ENCODE measurements at regions not wholly inside any gene's neighbourhood (a gene's known extent, or its start where the extent isn't known, plus 50 kb on each side); places are given as distances from the start of the nearest gene placed in this dataset.

DNA sequence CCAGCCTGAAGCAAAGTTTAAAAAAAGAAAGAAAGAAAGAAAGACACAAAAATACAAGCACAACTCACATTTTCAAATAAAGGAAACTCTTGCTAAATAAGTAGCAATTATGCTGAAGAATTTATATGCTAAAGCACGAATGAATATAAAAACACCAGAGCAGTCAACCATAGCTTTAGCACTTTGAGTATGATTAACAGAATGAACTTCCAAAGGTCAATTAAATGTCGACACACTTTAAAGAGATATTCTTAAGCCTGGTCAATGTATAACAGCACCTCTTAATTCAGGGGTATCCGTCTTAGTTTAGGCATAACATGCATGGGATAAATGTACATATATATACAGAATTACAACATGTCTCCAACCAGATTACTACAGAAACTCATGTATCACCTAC, 125.9 kb downstream of the OGFRL1 start:
- TF ChIP-seq, protein P1, sequence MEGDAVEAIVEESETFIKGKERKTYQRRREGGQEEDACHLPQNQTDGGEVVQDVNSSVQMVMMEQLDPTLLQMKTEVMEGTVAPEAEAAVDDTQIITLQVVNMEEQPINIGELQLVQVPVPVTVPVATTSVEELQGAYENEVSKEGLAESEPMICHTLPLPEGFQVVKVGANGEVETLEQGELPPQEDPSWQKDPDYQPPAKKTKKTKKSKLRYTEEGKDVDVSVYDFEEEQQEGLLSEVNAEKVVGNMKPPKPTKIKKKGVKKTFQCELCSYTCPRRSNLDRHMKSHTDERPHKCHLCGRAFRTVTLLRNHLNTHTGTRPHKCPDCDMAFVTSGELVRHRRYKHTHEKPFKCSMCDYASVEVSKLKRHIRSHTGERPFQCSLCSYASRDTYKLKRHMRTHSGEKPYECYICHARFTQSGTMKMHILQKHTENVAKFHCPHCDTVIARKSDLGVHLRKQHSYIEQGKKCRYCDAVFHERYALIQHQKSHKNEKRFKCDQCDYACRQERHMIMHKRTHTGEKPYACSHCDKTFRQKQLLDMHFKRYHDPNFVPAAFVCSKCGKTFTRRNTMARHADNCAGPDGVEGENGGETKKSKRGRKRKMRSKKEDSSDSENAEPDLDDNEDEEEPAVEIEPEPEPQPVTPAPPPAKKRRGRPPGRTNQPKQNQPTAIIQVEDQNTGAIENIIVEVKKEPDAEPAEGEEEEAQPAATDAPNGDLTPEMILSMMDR (IDR thresholded peaks at IDR 0.05) = no peak
- no peak for TF ChIP-seq EZH2 (IDR thresholded peaks at IDR 0.05)

Data from neural progenitor cell (in vitro differentiated cells).